Hepatocyte (in vitro differentiated cells): ENCODE measurements at regions not wholly inside any gene's neighbourhood (a gene's known extent, or its start where the extent isn't known, plus 50 kb on each side); places are given as distances from the start of the nearest gene placed in this dataset.

Experiments used
- CTCF ChIP-seq: fragments of 200-600 bp; sonication (generic); IDR thresholded peaks from 2 replicates; pipeline ENCODE4 v1.5.1; 2016; ENCODE audit warnings: antibody characterized with exemption, mild to moderate bottlenecking; ENCODE audit not compliant: poor library complexity
- EZH2phosphoT487 ChIP-seq: fragments of 200-600 bp; sonication (generic); IDR thresholded peaks from one replicate; pipeline ENCODE4 v1.6.1; 2018; ENCODE audit warnings: antibody characterized with exemption, mild to moderate bottlenecking, low read depth, moderate library complexity; ENCODE audit not compliant: unreplicated experiment, severe bottlenecking

GRCh38 chr13:34076319-34076718, 258.4 kb downstream of the RFC3 start:
- TF ChIP-seq CTCF (no peak), EZH2phosphoT487 (no peak)
